Neural cell (in vitro differentiated cells): ENCODE measurements at regions not wholly inside any gene's neighbourhood (a gene's known extent, or its start where the extent isn't known, plus 50 kb on each side); places are given as distances from the start of the nearest gene placed in this dataset.

Experiments used
- EZH2 ChIP-seq: fragments of 200-600, 300-800 bp; shearing (Covaris generic), sonication (generic); IDR thresholded peaks from 2 replicates; pipeline ENCODE4 v1.6.1; 2014; ENCODE audit warnings: antibody characterized with exemption, low read length, borderline replicate concordance, mild to moderate bottlenecking; ENCODE audit not compliant: insufficient read depth, poor library complexity, severe bottlenecking
- POLR2AphosphoS5 ChIP-seq: IDR thresholded peaks from 2 replicates; pipeline ENCODE4 v1.6.1; 2012
- SMC3 ChIP-seq: fragments of 450-650 bp; conservative IDR thresholded peaks from 2 replicates; pipeline ENCODE4 v1.6.1; 2014; ENCODE audit warnings: antibody characterized with exemption, mild to moderate bottlenecking, moderate library complexity; ENCODE audit not compliant: poor library complexity
- TAF1 ChIP-seq: IDR thresholded peaks from 2 replicates; pipeline ENCODE4 v1.6.1; 2012; ENCODE audit warnings: low read depth
- TF ChIP-seq, protein P1 (sequence below): fragments of 450-650 bp; IDR thresholded peaks from 2 replicates; pipeline ENCODE4 v1.5.1; 2014; ENCODE audit warnings: antibody characterized with exemption, mild to moderate bottlenecking, moderate library complexity; ENCODE audit not compliant: poor library complexity, severe bottlenecking
- TF ChIP-seq, protein P2 (sequence below): IDR thresholded peaks from 2 replicates; pipeline ENCODE4 v1.6.1; 2012; ENCODE audit warnings: borderline replicate concordance

DNA sequence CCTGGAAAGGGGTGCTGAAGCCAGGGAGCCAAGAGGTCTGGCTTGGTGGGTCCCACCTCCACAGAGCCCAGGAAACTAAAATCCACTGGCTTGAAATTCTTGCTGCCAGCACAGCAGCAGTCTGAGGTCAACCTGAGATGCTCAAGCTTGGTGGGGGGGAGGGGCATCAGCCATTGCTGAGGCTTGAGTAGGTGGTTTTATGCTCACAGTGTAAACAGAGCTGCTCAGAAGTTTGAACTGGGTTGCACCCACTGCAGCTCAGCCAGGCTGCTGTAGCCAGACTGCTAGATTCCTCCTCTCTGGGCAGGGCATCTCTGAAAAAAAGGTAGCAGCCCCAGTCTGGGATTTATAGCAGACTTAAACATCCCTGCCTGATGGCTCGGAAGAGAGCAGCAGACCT lies 55.5 kb upstream of the FBXL17 start:
- TF ChIP-seq, protein P1, sequence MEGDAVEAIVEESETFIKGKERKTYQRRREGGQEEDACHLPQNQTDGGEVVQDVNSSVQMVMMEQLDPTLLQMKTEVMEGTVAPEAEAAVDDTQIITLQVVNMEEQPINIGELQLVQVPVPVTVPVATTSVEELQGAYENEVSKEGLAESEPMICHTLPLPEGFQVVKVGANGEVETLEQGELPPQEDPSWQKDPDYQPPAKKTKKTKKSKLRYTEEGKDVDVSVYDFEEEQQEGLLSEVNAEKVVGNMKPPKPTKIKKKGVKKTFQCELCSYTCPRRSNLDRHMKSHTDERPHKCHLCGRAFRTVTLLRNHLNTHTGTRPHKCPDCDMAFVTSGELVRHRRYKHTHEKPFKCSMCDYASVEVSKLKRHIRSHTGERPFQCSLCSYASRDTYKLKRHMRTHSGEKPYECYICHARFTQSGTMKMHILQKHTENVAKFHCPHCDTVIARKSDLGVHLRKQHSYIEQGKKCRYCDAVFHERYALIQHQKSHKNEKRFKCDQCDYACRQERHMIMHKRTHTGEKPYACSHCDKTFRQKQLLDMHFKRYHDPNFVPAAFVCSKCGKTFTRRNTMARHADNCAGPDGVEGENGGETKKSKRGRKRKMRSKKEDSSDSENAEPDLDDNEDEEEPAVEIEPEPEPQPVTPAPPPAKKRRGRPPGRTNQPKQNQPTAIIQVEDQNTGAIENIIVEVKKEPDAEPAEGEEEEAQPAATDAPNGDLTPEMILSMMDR, result no peak
- no peak for TF ChIP-seq TAF1
- TF ChIP-seq SMC3, result no peak
- no peak for TF ChIP-seq EZH2
- TF ChIP-seq, protein P2, sequence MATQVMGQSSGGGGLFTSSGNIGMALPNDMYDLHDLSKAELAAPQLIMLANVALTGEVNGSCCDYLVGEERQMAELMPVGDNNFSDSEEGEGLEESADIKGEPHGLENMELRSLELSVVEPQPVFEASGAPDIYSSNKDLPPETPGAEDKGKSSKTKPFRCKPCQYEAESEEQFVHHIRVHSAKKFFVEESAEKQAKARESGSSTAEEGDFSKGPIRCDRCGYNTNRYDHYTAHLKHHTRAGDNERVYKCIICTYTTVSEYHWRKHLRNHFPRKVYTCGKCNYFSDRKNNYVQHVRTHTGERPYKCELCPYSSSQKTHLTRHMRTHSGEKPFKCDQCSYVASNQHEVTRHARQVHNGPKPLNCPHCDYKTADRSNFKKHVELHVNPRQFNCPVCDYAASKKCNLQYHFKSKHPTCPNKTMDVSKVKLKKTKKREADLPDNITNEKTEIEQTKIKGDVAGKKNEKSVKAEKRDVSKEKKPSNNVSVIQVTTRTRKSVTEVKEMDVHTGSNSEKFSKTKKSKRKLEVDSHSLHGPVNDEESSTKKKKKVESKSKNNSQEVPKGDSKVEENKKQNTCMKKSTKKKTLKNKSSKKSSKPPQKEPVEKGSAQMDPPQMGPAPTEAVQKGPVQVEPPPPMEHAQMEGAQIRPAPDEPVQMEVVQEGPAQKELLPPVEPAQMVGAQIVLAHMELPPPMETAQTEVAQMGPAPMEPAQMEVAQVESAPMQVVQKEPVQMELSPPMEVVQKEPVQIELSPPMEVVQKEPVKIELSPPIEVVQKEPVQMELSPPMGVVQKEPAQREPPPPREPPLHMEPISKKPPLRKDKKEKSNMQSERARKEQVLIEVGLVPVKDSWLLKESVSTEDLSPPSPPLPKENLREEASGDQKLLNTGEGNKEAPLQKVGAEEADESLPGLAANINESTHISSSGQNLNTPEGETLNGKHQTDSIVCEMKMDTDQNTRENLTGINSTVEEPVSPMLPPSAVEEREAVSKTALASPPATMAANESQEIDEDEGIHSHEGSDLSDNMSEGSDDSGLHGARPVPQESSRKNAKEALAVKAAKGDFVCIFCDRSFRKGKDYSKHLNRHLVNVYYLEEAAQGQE, result no peak
- TF ChIP-seq POLR2AphosphoS5, result no peak
